H9 (cell line): ENCODE measurements at regions not wholly inside any gene's neighbourhood (a gene's known extent, or its start where the extent isn't known, plus 50 kb on each side); places are given as distances from the start of the nearest gene placed in this dataset.

Source experiments
- DNase-seq: peaks from one replicate; pipeline ENCODE4 v3.0.0-alpha.2; 2017
- H2AFZ ChIP-seq: one replicate; pipeline ENCODE4 v1.6.1; 2013; ENCODE audit warnings: mild to moderate bottlenecking, low read length, control low read depth, moderate library complexity
- H2AK5ac ChIP-seq: 2 replicates; pipeline ENCODE4 v1.6.1; 2013; ENCODE audit warnings: low read length, control low read depth, mixed read lengths; ENCODE audit not compliant: insufficient read length
- H2BK120ac ChIP-seq: one replicate; pipeline ENCODE4 v1.6.1; 2013; ENCODE audit warnings: low read depth, mild to moderate bottlenecking, low read length, control low read depth, inconsistent platforms; ENCODE audit not compliant: poor library complexity, severe bottlenecking
- H2BK12ac ChIP-seq: 2 replicates; pipeline ENCODE4 v1.6.1; 2013; ENCODE audit warnings: low read length, control low read depth, mixed read lengths, low read depth; ENCODE audit not compliant: insufficient read length
- H2BK15ac ChIP-seq: 2 replicates; pipeline ENCODE4 v1.6.1; 2013; ENCODE audit warnings: low read depth, low read length, control low read depth
- H2BK20ac ChIP-seq: one replicate; pipeline ENCODE4 v1.6.1; 2013; ENCODE audit warnings: low read depth, mild to moderate bottlenecking, low read length, control low read depth, inconsistent platforms; ENCODE audit not compliant: poor library complexity, severe bottlenecking
- H2BK5ac ChIP-seq: 2 replicates; pipeline ENCODE4 v1.6.1; 2013; ENCODE audit warnings: low read length, control low read depth, mixed read lengths; ENCODE audit not compliant: insufficient read length
- H3K14ac ChIP-seq: 2 replicates; pipeline ENCODE4 v1.6.1; 2013; ENCODE audit warnings: low read length, control low read depth; ENCODE audit not compliant: insufficient read depth
- H3K18ac ChIP-seq: 2 replicates; pipeline ENCODE4 v1.6.1; 2013; ENCODE audit warnings: low read depth, mild to moderate bottlenecking, mixed read lengths, low read length, control low read depth; ENCODE audit not compliant: insufficient read length
- H3K23ac ChIP-seq: 2 replicates; pipeline ENCODE4 v1.6.1; 2013; ENCODE audit warnings: low read length, control low read depth, mixed read lengths, low read depth; ENCODE audit not compliant: insufficient read length
- H3K23me2 ChIP-seq: 2 replicates; pipeline ENCODE4 v1.6.1; 2013; ENCODE audit warnings: low read depth, mild to moderate bottlenecking, mixed read lengths, low read length, control low read depth; ENCODE audit not compliant: insufficient read length, poor library complexity, severe bottlenecking
- H3K27ac ChIP-seq: 2 replicates; pipeline ENCODE4 v1.5.1; 2013; ENCODE audit warnings: low read length, control low read depth, mixed read lengths, low read depth; ENCODE audit not compliant: insufficient read length
- H3K27me3 ChIP-seq: 2 replicates; pipeline ENCODE4 v1.6.1; 2013; ENCODE audit warnings: low read length, control low read depth, inconsistent platforms; ENCODE audit not compliant: insufficient read depth
- H3K4ac ChIP-seq: 2 replicates; pipeline ENCODE4 v1.6.1; 2013; ENCODE audit warnings: low read depth, mild to moderate bottlenecking, control low read depth, inconsistent platforms, low read length, moderate library complexity
- H3K4me1 ChIP-seq: 2 replicates; pipeline ENCODE4 v1.6.1; 2013; ENCODE audit warnings: low read length, control low read depth, inconsistent platforms; ENCODE audit not compliant: insufficient read depth
- H3K4me2 ChIP-seq: 2 replicates; pipeline ENCODE4 v1.6.1; 2013; ENCODE audit warnings: low read length, control low read depth, mixed read lengths; ENCODE audit not compliant: insufficient read length, insufficient read depth
- H3K56ac ChIP-seq: 2 replicates; pipeline ENCODE4 v1.6.1; 2013; ENCODE audit warnings: low read depth, mild to moderate bottlenecking, mixed read lengths, low read length, control low read depth; ENCODE audit not compliant: insufficient read length
- H3K79me1 ChIP-seq: 2 replicates; pipeline ENCODE4 v1.6.1; 2013; ENCODE audit warnings: low read depth, mild to moderate bottlenecking, moderate library complexity, low read length, control low read depth, inconsistent platforms; ENCODE audit not compliant: insufficient read depth, poor library complexity, severe bottlenecking
- H3K79me2 ChIP-seq: 2 replicates; pipeline ENCODE4 v1.6.1; 2013; ENCODE audit warnings: low read length, control low read depth, inconsistent platforms; ENCODE audit not compliant: insufficient read depth
- H3K9ac ChIP-seq: 2 replicates; pipeline ENCODE4 v1.6.1; 2013; ENCODE audit warnings: low read length, control low read depth, mixed read lengths; ENCODE audit not compliant: insufficient read length; ENCODE audit errors: extremely low read depth
- H3K9me3 ChIP-seq: one replicate; pipeline ENCODE4 v1.6.1; 2013; ENCODE audit warnings: low read depth, low read length, inconsistent platforms; ENCODE audit not compliant: control insufficient read depth
- H3T11ph ChIP-seq: one replicate; pipeline ENCODE4 v1.6.1; 2013; ENCODE audit warnings: mild to moderate bottlenecking, low read length, control low read depth, inconsistent platforms
- H4K20me1 ChIP-seq: one replicate; pipeline ENCODE4 v1.6.1; 2013; ENCODE audit not compliant: control insufficient read depth, insufficient read length, insufficient read depth
- H4K5ac ChIP-seq: 2 replicates; pipeline ENCODE4 v1.6.1; 2013; ENCODE audit warnings: low read depth, mild to moderate bottlenecking, mixed read lengths, low read length, control low read depth; ENCODE audit not compliant: insufficient read length
- H4K8ac ChIP-seq: replicated peaks from 2 replicates; pipeline ENCODE4 v1.6.1; 2013; ENCODE audit warnings: low read length, control low read depth, mixed read lengths, low read depth; ENCODE audit not compliant: insufficient read length
- H4K91ac ChIP-seq: 2 replicates; pipeline ENCODE4 v1.6.1; 2013; ENCODE audit warnings: low read depth, mild to moderate bottlenecking, moderate library complexity, mixed read lengths, low read length, control low read depth; ENCODE audit not compliant: insufficient read length
- H3K27ac Mint-ChIP-seq, 3 experiments: 2 replicates in 2 of 3; 3 replicates in 1 of 3; pipeline ENCODE4 v1.8.0; 2020 to 2021; ENCODE audit warnings: mixed read lengths in 3 of 3, mild to moderate bottlenecking in 1 of 3, moderate library complexity in 1 of 3
- H3K27me3 Mint-ChIP-seq: 2 replicates; pipeline ENCODE4 v1.8.0; 2021; ENCODE audit warnings: low read depth, mild to moderate bottlenecking, moderate library complexity, mixed read lengths
- H3K36me3 Mint-ChIP-seq, 3 experiments: 2 replicates in 2 of 3; 3 replicates in 1 of 3; pipeline ENCODE4 v1.8.0; 2020 to 2021; ENCODE audit warnings: low read depth in 3 of 3, mixed read lengths in 3 of 3; ENCODE audit not compliant: insufficient read depth in 1 of 3
- H3K4me1 Mint-ChIP-seq, 2 experiments: 2 replicates each; pipeline ENCODE4 v1.8.0; 2020; ENCODE audit warnings: mixed read lengths in 2 of 2
- H3K4me3 Mint-ChIP-seq, 2 experiments: 2 replicates in 1 of 2; 3 replicates in 1 of 2; pipeline ENCODE4 v1.8.0; 2020 to 2021; ENCODE audit warnings: mild to moderate bottlenecking in 2 of 2, mixed read lengths in 2 of 2, moderate library complexity in 1 of 2
- H3K9me3 Mint-ChIP-seq, 2 experiments: 2 replicates in 1 of 2; 3 replicates in 1 of 2; pipeline ENCODE4 v1.8.0; 2020; ENCODE audit warnings: mild to moderate bottlenecking in 2 of 2, mixed read lengths in 2 of 2, moderate library complexity in 1 of 2
- WGBS: extraction: QIAGEN DNeasy Blood & Tissue Kit; methylation state at CpG from one replicate; pipeline ENCODE4 v1.1.7; 2013; ENCODE audit warnings: missing lambda C conversion rate, low lambda C conversion rate, mixed read lengths; ENCODE audit not compliant: insufficient read length; ENCODE audit errors: extremely low coverage; 5-methylcytosine and 5-hydroxymethylcytosine counted together
- TF ChIP-seq, protein P1 (sequence below): fragments of 200-600 bp; sonication (generic); conservative IDR thresholded peaks from 3 replicates; pipeline ENCODE4 v1.8.0; 2021; ENCODE audit warnings: antibody characterized with exemption, mild to moderate bottlenecking

DNA sequence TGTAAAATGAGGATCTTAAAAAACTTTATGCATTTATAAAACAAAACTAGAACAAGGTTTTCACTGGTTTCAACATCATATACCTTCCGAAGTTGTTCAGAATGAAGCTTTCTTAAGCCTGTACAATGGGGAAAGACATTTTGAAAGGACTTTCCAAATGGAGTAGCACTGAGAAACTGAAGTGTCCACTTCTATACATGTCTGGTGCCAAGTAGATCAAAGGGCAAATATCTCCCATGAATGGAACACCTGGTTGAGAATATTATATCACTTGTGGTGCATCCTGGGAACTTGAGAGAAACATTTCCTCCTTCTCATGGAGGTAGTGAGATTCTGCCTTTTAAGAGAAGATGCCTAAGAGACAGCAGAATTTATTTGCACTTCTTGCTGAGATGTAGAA lies 182.1 kb upstream of the ACTBL2 start:
- H4K5ac ChIP-seq, result no peak overlapping the region
- H3K27me3 ChIP-seq, result no peaks in the 10 kb centered on the region
- H4K20me1 ChIP-seq, result no peaks in the 10 kb centered on the region
- H3K18ac ChIP-seq, result no peak overlapping the region
- H3K4me1 Mint-ChIP-seq, result peaks cover 4 to 5% of the 10 kb centered on the region in 2 experiments
- no peaks in the 10 kb centered on the region for H3K79me1 ChIP-seq
- no peak overlapping the region for H2BK12ac ChIP-seq
- DNase-seq, result no peak
- H3K14ac ChIP-seq, result no peak overlapping the region
- H3K36me3 Mint-ChIP-seq, result no peaks in the 10 kb centered on the region
- H2BK5ac ChIP-seq, result no peak overlapping the region
- no peak overlapping the region for H3K4me3 Mint-ChIP-seq
- H3K9me3 Mint-ChIP-seq, result no peaks in the 10 kb centered on the region
- H3K23me2 ChIP-seq, result no peaks in the 10 kb centered on the region
- no peak overlapping the region for H4K8ac ChIP-seq
- H2AK5ac ChIP-seq, result no peak overlapping the region
- TF ChIP-seq, protein P1, sequence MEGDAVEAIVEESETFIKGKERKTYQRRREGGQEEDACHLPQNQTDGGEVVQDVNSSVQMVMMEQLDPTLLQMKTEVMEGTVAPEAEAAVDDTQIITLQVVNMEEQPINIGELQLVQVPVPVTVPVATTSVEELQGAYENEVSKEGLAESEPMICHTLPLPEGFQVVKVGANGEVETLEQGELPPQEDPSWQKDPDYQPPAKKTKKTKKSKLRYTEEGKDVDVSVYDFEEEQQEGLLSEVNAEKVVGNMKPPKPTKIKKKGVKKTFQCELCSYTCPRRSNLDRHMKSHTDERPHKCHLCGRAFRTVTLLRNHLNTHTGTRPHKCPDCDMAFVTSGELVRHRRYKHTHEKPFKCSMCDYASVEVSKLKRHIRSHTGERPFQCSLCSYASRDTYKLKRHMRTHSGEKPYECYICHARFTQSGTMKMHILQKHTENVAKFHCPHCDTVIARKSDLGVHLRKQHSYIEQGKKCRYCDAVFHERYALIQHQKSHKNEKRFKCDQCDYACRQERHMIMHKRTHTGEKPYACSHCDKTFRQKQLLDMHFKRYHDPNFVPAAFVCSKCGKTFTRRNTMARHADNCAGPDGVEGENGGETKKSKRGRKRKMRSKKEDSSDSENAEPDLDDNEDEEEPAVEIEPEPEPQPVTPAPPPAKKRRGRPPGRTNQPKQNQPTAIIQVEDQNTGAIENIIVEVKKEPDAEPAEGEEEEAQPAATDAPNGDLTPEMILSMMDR, result no peak
- H2AFZ ChIP-seq, result no peak overlapping the region
- H3K23ac ChIP-seq, result no peak overlapping the region
- H4K91ac ChIP-seq, result no peak overlapping the region
- H3K27ac Mint-ChIP-seq, result no peak overlapping the region
- H3K27me3 Mint-ChIP-seq, result 0 out of 2 replicates have a peak, but pooled peaks cover 1% of the 10 kb centered on the region
- no peak overlapping the region for H3K56ac ChIP-seq
- no peak overlapping the region for H3K9ac ChIP-seq
- no peaks in the 10 kb centered on the region for H3K79me2 ChIP-seq
- H3K9me3 ChIP-seq, result no peaks in the 10 kb centered on the region
- no peak overlapping the region for H3K27ac ChIP-seq
- H3K4me2 ChIP-seq, result no peak overlapping the region
- H2BK15ac ChIP-seq, result no peak overlapping the region
- no peak overlapping the region for H2BK20ac ChIP-seq
- WGBS, result no CpG with 5 or more reads among the region's 1 CpG
- H3K4me1 ChIP-seq, result no peaks in the 10 kb centered on the region
- H3T11ph ChIP-seq, result no peak overlapping the region
- no peak overlapping the region for H3K4ac ChIP-seq
- no peak overlapping the region for H2BK120ac ChIP-seq
